GM21515 (cell line): ENCODE measurements at regions not wholly inside any gene's neighbourhood (a gene's known extent, or its start where the extent isn't known, plus 50 kb on each side); places are given as distances from the start of the nearest gene placed in this dataset.
"Not testable (repeated sequence)": the region's sequence is repeated elsewhere in the genome, so short reads cannot be mapped to it uniquely, and the experiment has no call there.

ENCODE experiments used
- ATAC-seq: cut with Tn5 transposase; IDR thresholded peaks from one replicate; pipeline ENCODE4 v1.9.1; 2021; ENCODE audit not compliant: unreplicated experiment

DNA sequence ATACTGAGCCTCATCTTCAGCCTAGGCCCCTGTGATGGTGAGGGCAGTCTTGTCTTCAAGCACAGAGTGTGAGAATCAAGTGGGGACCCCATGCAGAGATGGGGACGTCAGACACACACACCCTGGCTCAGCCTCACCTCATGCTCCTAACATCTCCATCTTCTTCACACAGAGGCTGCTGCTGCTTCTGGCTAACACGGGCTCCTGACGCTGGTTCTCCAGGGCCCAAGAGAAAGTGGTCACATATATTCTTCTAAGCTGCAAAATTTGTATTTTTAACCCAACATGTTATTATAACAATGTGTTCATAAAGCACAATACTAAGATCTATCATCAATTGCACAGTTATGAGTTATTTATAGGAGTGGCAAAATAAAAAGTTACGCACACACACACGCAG lies 101.2 kb downstream of the VPREB1 start:
- no peak for ATAC-seq

DNA sequence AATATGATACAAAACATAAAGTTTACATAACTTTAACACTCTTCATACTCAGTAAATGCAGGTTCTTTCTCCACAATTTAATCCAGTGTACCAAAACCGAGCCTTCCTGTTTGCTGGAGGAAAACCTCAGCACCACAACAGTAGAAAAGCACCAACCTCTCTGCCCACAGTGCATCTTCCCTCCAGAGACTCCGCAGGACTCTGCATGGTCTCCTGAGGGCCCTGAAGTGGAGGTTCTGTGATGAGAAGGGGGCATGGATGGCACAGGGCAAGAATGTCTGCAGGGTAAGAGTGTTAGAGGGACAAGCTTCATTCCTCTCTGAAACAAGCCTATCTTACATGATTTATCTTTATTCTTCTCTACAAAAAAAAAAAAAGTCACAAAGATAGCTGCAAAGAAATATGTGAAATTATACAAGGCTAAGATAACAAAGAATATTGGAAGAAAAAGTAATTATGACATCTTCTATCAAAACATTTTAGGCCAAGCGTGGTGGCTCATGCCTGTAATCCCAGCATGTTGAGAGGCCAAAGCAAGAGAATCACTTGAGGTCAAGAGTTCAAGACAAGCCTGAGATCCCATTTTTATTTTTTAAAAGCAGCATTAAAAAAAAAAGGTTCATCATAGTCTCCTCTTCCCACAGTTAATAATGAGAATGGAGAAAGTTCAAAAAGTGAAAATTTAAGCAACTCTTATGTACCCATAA lies 102.0 kb downstream of the VPREB1 start:
- no peak for ATAC-seq

DNA sequence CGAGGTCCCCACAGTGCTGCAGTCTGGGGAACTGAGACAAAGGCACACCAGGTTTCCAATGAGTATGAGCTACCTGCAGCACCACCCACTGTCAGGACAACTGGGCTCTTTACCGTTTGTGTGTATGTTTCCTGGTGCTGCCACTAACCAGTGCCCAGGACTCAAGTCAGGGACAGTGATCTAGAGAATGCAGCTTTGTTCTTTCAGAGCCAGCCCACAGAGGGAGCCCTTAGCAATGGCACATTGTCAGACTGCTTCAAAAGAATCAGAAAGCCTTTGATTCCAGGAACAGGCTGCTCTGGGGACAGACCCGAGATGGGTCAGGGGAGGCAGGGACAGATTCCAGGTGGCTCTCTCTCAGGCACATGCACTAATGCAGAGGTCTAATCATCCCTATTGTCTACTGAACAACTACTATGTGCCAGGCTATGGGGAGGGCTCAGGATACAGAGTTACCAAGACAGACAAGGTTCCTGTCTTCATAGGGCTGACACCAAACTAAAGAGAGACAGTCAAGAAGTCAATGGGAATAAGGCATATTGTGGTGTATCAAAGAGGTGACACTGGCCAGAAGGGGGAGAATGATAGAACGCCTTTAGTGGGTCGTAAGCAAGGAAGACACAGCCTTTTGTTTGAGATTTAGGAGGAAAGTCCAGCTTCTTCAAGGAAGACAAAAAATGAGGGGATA lies 103.7 kb downstream of the VPREB1 start:
- ATAC-seq, result no peak

- ATAC-seq, result no peak
Observed at GRCh38 chr22:22348815-22349454, 104.3 kb downstream of the VPREB1 start.

GRCh38 chr22:22349455-22349836 lies 104.9 kb downstream of the VPREB1 start:
- ATAC-seq, result no peak

DNA sequence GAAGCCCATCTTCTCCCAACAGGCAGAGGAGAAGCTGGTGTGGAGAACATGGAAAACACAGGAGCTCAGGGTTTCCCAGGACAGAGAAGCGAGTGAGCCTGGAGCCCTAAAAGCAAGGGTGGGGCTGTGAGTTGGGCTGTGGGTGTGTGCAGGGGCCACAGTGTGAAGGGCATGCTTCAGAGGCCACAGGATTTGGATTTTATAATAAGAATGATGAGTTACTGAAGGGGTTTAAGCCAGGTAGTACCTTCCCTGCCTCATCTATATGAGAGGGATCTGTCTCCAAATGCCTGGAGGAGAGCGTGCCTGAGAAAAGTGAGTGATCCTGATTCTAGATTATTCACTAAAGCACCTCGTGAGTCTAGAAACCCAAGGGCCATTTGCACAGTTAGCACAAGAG lies 106.8 kb downstream of the VPREB1 start:
- ATAC-seq, result no peak

GRCh38 chr22:22352371-22352999 lies 107.9 kb downstream of the VPREB1 start:
- no peak for ATAC-seq

DNA sequence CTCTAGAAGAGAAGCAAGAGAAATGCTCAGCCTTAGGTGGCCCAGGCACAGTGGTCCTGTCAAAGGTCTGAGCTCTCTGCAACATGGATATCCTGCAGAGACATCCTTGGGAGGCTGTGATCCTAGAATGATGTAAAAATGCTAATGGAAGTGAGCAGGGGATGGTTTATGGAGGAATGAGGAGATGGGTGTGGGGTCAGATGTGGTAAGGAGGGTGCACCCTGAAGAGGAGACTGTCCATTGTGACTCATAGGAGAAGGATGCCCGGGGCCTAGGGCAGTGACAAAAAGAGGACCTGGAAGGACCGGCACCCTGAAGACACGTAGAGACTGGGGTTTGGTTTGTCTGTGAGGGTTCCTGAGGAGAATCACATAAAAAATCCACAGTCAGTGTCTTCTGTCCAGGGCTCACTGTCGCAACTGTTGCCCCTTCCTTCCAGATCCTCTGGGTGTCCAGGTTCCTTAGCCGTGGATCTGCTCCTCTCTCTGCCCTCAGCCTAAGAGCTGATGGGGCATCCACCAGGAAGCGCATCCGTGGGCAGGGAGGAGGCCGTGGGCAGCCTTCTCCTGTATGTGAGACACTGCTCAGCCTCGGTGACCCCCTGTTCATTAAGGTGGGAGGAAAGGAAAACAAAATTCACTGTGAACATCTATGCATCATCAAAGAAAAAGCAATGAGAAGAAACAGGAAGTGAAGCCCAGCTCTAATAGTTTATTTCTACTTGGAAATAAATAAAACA lies 110.7 kb downstream of the VPREB1 start:
- ATAC-seq, result no peak

DNA sequence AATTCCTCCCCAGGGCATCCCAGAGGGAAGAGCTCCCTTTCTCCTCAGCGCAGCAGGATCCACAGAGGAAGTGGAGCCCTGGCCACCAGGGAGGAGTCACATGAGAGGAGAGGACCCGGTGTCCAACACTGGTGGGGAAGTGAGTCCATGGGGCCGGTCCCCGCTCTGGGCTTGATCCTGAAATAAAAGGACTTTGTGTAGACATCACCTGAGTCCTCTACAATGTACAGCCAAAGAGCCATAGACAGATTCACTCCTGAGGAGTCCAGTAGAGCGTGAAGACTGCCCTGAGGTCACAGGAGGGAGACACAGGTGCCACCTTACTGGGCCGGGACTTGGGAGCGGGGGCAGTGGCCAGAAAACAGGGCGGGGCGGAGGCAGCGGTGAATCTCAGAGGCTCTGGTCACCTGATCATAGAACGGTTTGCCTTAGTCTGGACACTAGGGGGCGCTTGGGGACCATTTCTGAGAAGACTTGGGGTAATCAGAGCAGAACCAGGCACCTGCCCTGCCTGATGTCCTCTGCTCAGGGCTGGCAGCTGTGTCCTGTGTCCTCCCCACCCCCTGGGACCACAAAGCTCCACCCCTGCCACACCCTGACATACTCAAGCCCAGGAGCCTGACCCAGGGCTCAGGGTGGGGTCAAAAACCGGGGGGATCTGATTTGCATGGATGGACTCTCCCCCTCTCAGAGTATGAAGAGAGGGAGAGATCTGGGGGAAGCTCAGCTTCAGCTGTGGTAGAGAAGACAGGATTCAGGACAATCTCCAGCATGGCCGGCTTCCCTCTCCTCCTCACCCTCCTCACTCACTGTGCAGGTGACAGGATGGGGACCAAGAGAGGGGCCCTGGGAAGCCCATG lies 112.7 kb downstream of the VPREB1 start:
- peak; percentile 84 for ATAC-seq

DNA sequence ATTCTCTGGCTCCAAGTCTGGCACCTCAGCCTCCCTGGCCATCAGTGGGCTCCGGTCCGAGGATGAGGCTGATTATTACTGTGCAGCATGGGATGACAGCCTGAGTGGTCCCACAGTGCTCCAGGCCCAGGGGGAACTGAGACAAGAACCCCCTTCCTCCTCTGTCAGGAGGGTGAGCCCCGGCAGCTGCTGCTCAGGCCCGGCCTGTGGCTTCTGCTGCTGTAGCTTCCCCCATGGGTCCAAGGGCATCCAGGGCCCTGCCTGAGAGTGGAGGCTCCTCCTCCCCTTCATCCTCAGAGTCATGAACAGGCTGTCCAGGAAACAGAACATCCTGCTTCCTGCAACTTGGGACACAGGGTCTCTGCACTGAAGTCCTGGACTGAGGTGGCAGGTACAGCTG lies 113.6 kb downstream of the VPREB1 start:
- ATAC-seq, result no peak

DNA sequence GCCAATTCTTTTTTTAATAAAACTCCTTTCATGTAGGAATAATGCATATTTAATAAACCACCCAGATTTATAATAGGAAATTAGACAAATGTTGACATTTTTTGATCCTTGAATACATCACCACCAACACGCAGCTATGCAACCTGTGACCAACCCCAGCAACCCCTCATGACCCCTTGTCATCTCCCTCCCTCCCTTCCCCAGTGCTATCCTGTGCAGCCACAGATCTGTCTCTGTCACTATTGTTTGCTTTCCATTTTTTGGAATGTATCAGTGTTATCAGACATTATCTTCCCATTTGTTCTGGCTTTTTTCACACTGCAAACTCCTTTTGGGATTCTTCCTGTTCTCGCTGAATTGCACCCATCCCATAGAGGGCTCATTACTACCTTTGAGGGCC lies 114.1 kb downstream of the VPREB1 start:
- no peak for ATAC-seq

- ATAC-seq, result no peak
Observed at GRCh38 chr22:22359465-22359864, 114.9 kb downstream of the VPREB1 start.

DNA sequence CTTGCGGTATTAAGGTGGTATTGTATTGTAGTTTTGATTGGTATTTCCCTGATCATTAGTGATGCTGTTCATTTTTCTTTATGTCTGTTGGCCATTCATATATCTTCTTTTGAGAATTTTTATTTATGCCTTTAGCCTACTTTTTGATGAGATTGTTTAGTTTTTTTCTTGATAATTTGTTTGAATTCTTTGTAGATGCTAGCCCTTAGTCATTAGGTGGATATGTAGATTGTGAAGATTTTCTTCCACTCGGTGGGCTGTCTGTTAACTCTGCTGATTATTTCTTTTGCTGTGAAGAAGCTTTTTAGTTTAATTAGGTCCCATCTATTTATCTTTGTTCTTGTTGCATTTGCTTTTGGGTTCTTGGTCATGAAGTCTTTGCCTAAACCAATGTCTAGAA lies 115.4 kb downstream of the VPREB1 start:
- no peak for ATAC-seq

DNA sequence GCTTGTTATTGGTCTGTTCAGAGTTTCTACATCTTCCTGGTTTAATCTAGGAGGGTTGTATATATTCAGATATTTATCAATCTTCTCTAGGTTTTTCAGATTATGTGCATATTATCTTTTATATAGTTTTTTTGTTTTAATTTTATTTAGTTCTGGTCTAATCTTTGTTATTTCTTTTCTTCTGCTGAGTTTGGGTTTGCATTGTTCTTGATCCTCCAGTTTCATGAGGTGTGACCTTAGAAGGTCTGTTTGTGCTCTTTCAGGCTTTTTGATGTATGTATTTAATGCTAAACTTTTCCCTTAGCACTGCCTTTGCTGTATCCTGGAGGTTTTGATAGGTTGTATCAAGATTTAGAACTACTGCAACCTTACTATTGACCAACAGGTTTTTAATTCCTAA lies 117.7 kb downstream of the VPREB1 start:
- no peak for ATAC-seq

GRCh38 chr22:22362936-22363335 lies 118.3 kb downstream of the VPREB1 start:
- no peak for ATAC-seq

GRCh38 chr22:22364207-22364606 lies 119.6 kb downstream of the VPREB1 start:
- ATAC-seq, result no peak

- no peak for ATAC-seq
Observed at GRCh38 chr22:22366537-22366936, 122.0 kb downstream of the VPREB1 start.

- ATAC-seq, result no peak
Observed at GRCh38 chr22:22368516-22368915, 123.9 kb downstream of the VPREB1 start.

DNA sequence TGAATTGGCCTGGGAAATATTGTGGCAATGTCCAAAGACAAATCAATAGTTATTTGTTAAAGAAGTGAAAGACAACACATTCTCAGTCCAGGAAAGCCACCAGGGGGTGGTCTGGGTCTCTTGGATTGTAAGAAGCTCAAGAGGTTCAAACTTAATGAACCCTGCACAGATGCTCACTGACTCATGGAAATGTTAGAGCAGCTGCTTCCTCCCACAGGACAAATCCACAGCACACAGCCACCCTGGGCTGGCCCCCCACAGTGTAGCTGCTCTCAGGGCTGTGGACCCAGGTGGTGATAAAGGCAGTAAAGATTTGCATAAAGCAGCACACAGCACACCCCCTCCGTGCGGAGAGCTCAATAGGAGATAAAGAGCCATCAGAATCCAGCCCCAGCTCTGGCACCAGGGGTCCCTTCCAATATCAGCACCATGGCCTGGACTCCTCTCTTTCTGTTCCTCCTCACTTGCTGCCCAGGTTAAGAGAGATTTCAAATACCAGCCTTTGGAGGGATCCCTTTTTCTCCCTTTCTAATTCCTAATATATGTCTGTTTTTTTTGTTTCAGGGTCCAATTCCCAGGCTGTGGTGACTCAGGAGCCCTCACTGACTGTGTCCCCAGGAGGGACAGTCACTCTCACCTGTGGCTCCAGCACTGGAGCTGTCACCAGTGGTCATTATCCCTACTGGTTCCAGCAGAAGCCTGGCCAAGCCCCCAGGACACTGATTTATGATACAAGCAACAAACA lies 124.8 kb downstream of the VPREB1 start:
- not testable (repeated sequence) for ATAC-seq

DNA sequence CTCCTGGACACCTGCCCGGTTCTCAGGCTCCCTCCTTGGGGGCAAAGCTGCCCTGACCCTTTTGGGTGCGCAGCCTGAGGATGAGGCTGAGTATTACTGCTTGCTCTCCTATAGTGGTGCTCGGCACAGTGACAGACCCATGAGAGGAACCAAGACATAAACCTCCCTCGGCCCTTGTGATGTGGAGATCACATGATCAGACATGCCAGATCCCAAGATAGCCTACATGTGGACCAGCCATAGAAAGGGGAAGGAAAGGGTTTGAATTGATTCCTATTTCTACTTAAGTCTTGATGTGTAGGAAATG lies 125.3 kb downstream of the VPREB1 start:
- ATAC-seq, result no peak
